Keratinocyte (primary cell): ENCODE measurements at regions not wholly inside any gene's neighbourhood (a gene's known extent, or its start where the extent isn't known, plus 50 kb on each side); places are given as distances from the start of the nearest gene placed in this dataset.

Source experiments
- DNase-seq: peaks from one replicate; pipeline ENCODE4 v3.0.0-alpha.2; 2011; ENCODE audit warnings: low read depth, missing footprints, low spot score
- FAIRE-seq: peaks from 2 replicates; lab custom pipeline; 2011; peaks lifted over from hg19 to GRCh38; lab: Jason Lieb, UNC
- H2AFZ ChIP-seq: 2 replicates; pipeline ENCODE4 v1.6.0; 2012; ENCODE audit warnings: low read length, control low read depth, inconsistent platforms; ENCODE audit not compliant: control insufficient read depth
- H3K27ac ChIP-seq: 2 replicates; pipeline ENCODE4 v1.5.1; 2011; ENCODE audit warnings: low read length; ENCODE audit not compliant: control insufficient read depth, insufficient read depth
- H3K27me3 ChIP-seq: 3 replicates; pipeline ENCODE4 v1.6.0; 2011; ENCODE audit warnings: low read length; ENCODE audit not compliant: control insufficient read depth, insufficient read depth; ENCODE audit errors: extremely low read depth
- H3K36me3 ChIP-seq, 2 experiments: 2 replicates in 1 of 2; 3 replicates in 1 of 2; pipeline ENCODE4 v1.5.1; 2011; ENCODE audit warnings: low read length in 2 of 2, mild to moderate bottlenecking in 1 of 2; ENCODE audit not compliant: control insufficient read depth in 2 of 2, insufficient read depth in 2 of 2; ENCODE audit errors: extremely low read depth in 1 of 2
- H3K4me1 ChIP-seq: 3 replicates; pipeline ENCODE4 v1.5.1; 2011; ENCODE audit warnings: low read length; ENCODE audit not compliant: control insufficient read depth, insufficient read depth; ENCODE audit errors: extremely low read depth
- H3K4me2 ChIP-seq: 3 replicates; pipeline ENCODE4 v1.6.0; 2011; ENCODE audit warnings: low read depth, low read length; ENCODE audit not compliant: control insufficient read depth, insufficient read depth; ENCODE audit errors: extremely low read depth
- H3K4me3 ChIP-seq, 3 experiments: fragments of 200-600 bp in 1 of 3; sonication (generic) in 1 of 3; 2 replicates in 2 of 3; 3 replicates in 1 of 3; pipeline ENCODE4 v1.5.1; 2011 to 2016; ENCODE audit warnings: low read length in 3 of 3, mild to moderate bottlenecking in 3 of 3, control low read depth in 2 of 3, inconsistent platforms in 1 of 3, low read depth in 1 of 3, mixed read lengths in 1 of 3, mixed run types in 1 of 3, moderate library complexity in 1 of 3; ENCODE audit not compliant: control insufficient read depth in 2 of 3, insufficient read depth in 2 of 3; ENCODE audit errors: extremely low read depth in 1 of 3
- H3K79me2 ChIP-seq: 2 replicates; pipeline ENCODE4 v1.6.0; 2012; ENCODE audit warnings: low read length; ENCODE audit not compliant: control insufficient read depth, insufficient read depth
- H3K9ac ChIP-seq: 3 replicates; pipeline ENCODE4 v1.6.0; 2011; ENCODE audit warnings: low read length; ENCODE audit not compliant: control insufficient read depth, insufficient read depth; ENCODE audit errors: extremely low read depth
- H3K9me1 ChIP-seq: 3 replicates; pipeline ENCODE4 v1.6.0; 2011; ENCODE audit warnings: low read length; ENCODE audit not compliant: control insufficient read depth, insufficient read depth; ENCODE audit errors: extremely low read depth
- H3K9me3 ChIP-seq: 2 replicates; pipeline ENCODE4 v1.5.1; 2012; ENCODE audit warnings: low read depth, low read length; ENCODE audit not compliant: control insufficient read depth
- H4K20me1 ChIP-seq: 3 replicates; pipeline ENCODE4 v1.6.0; 2011; ENCODE audit warnings: low read length; ENCODE audit not compliant: control insufficient read depth, insufficient read depth; ENCODE audit errors: extremely low read depth
- EZH2 ChIP-seq: IDR thresholded peaks from one replicate; pipeline ENCODE4 v1.6.1; 2012; ENCODE audit warnings: inconsistent platforms, mild to moderate bottlenecking, low read length, moderate library complexity
- dilution Hi-C: fragments of 300-500 bp; cut with MboI; formaldehyde crosslinking; loops from one replicate; pipeline ENCODE4 v1.7.0; 2020; ENCODE audit warnings: low sequenced_read_pairs; ENCODE audit not compliant: extremely low pct_ligation_motif_present
- TF ChIP-seq, protein P1 (sequence below), 3 experiments: IDR thresholded peaks in 1 of 3; conservative IDR thresholded peaks in 1 of 3; optimal IDR thresholded peaks in 1 of 3; 2 replicates in 2 of 3; 3 replicates in 1 of 3; pipeline versions ENCODE3 to v1.5.1; 2011; ENCODE audit warnings: low read length in 3 of 3, mild to moderate bottlenecking in 3 of 3, moderate library complexity in 2 of 3, control low read depth in 1 of 3, inconsistent platforms in 1 of 3; ENCODE audit not compliant: insufficient read depth in 2 of 3; ENCODE audit errors: extremely low read depth in 1 of 3

GRCh38 chr6:105460860-105461259 is 58.0 kb upstream of the PREP start:
- Histone ChIP-seq H3K4me1 (peaks cover 12% of the 10 kb centered on the region), H3K27ac (no peak overlapping the region), H3K9me3 (peaks cover 3% of the 10 kb centered on the region), H3K4me2 (no peak overlapping the region), H3K4me3 (no peak overlapping the region), H3K9ac (no peak overlapping the region), H3K36me3 (no peaks in the 10 kb centered on the region), H4K20me1 (no peaks in the 10 kb centered on the region), H3K27me3 (no peaks in the 10 kb centered on the region), H2AFZ (no peak overlapping the region), H3K79me2 (no peaks in the 10 kb centered on the region), H3K9me1 (no peaks in the 10 kb centered on the region)
- dilution Hi-C loops, result no loop called here
- FAIRE-seq (no peak), DNase-seq (no peak)
- TF ChIP-seq, protein P1, sequence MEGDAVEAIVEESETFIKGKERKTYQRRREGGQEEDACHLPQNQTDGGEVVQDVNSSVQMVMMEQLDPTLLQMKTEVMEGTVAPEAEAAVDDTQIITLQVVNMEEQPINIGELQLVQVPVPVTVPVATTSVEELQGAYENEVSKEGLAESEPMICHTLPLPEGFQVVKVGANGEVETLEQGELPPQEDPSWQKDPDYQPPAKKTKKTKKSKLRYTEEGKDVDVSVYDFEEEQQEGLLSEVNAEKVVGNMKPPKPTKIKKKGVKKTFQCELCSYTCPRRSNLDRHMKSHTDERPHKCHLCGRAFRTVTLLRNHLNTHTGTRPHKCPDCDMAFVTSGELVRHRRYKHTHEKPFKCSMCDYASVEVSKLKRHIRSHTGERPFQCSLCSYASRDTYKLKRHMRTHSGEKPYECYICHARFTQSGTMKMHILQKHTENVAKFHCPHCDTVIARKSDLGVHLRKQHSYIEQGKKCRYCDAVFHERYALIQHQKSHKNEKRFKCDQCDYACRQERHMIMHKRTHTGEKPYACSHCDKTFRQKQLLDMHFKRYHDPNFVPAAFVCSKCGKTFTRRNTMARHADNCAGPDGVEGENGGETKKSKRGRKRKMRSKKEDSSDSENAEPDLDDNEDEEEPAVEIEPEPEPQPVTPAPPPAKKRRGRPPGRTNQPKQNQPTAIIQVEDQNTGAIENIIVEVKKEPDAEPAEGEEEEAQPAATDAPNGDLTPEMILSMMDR (optimal IDR thresholded peaks at IDR 0.05 in 1 of 3, IDR thresholded peaks at IDR 0.05 in 1 of 3, conservative IDR thresholded peaks at IDR 0.05 in 1 of 3; ENCODE audit: extremely low read depth in 1 of 3, insufficient read depth in 2 of 3, low read length in 3 of 3), result no peak
- no peak for TF ChIP-seq EZH2

DNA sequence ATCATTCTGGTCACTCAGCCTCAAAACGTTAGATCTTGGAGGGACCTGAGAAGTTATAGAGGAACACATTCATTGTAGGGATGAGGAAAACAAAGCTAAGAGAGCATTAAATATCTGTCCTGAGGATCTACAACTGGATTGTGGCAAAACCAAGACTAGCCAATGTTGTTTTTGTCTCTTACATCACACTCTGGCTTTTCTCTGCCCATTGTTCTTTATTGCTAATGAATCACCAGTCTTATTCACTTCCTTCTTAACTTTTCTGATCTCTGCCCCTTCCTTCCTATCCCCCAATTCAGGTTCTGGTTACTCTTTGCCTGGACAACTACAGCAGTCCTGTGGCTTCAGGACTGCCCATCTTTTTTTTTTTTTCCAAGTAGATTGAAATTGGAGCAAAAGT is 57.0 kb upstream of the PREP start:
- peak overlapping the region; percentile 83 for H3K27ac ChIP-seq
- TF ChIP-seq, protein P1 (optimal IDR thresholded peaks at IDR 0.05 in 1 of 3, IDR thresholded peaks at IDR 0.05 in 1 of 3, conservative IDR thresholded peaks at IDR 0.05 in 1 of 3; ENCODE audit: extremely low read depth in 1 of 3, insufficient read depth in 2 of 3, low read length in 3 of 3), result no peak
- no peak for TF ChIP-seq EZH2
- no peaks in the 10 kb centered on the region for H3K9me1 ChIP-seq
- dilution Hi-C loops, result no loop called here
- no peaks in the 10 kb centered on the region for H3K27me3 ChIP-seq
- FAIRE-seq, result peak; percentile 79
- peak overlapping the region; percentile 63 for H3K4me2 ChIP-seq
- DNase-seq, result peak; percentile 40
- H4K20me1 ChIP-seq, result no peaks in the 10 kb centered on the region
- no peaks in the 10 kb centered on the region for H3K36me3 ChIP-seq
- H3K4me1 ChIP-seq, result peaks cover 12% of the 10 kb centered on the region
- no peaks in the 10 kb centered on the region for H3K79me2 ChIP-seq
- peaks cover 1% of the 10 kb centered on the region for H3K9me3 ChIP-seq
- H3K9ac ChIP-seq, result no peak overlapping the region
- no peak overlapping the region for H3K4me3 ChIP-seq
- peak overlapping the region; percentile 11 for H2AFZ ChIP-seq
